Esophagus muscularis mucosa (tissue), 4 donors: ENCODE measurements at regions not wholly inside any gene's neighbourhood (a gene's known extent, or its start where the extent isn't known, plus 50 kb on each side); places are given as distances from the start of the nearest gene placed in this dataset.
"Not testable (repeated sequence)": the region's sequence is repeated elsewhere in the genome, so short reads cannot be mapped to it uniquely, and the experiment has no call there.

Experiments used
- DNase-seq: peaks from one replicate; pipeline ENCODE4 v3.0.0-alpha.2; 2017; ENCODE audit errors: extremely low spot score
- H3K27ac ChIP-seq, 4 donors: fragments of 200-600 bp; sonication (generic); replicated peaks in 1 of 4; 1 replicate in 3 of 4; 2 replicates in 1 of 4; pipeline ENCODE4 v1.5.1; 2016 to 2019; ENCODE audit warnings: mild to moderate bottlenecking in 1 of 4
- H3K27me3 ChIP-seq, 4 donors: fragments of 200-600 bp; sonication (generic); one replicate each; pipeline versions ENCODE4 v1.5.1 to v1.6.0; 2016 to 2019
- H3K36me3 ChIP-seq, 4 donors: fragments of 200-600 bp; sonication (generic); one replicate each; pipeline ENCODE4 v1.5.1; 2016 to 2019
- H3K4me1 ChIP-seq, 4 donors: fragments of 200-600 bp; sonication (generic); one replicate each; pipeline ENCODE4 v1.5.1; 2016 to 2019
- H3K4me3 ChIP-seq, 4 donors: fragments of 200-600 bp; sonication (generic); 1 replicate in 2 of 4; 2 replicates in 2 of 4; pipeline ENCODE4 v1.5.1; 2016 to 2019; ENCODE audit warnings: mild to moderate bottlenecking in 4 of 4, moderate library complexity in 1 of 4
- H3K9me3 ChIP-seq, 4 donors: fragments of 200-600 bp; sonication (generic); 1 replicate in 3 of 4; 2 replicates in 1 of 4; pipeline ENCODE4 v1.5.1; 2016 to 2019
- EP300 ChIP-seq: sonication (generic); formaldehyde crosslinking; IDR thresholded peaks from one replicate; pipeline ENCODE4 v1.6.1; 2017; ENCODE audit warnings: antibody characterized with exemption
- POLR2A ChIP-seq: fragments of 450-650 bp; IDR thresholded peaks from one replicate; pipeline ENCODE4 v1.6.1; 2017; ENCODE audit warnings: antibody characterized with exemption, moderate library complexity, mild to moderate bottlenecking, low read depth
- POLR2AphosphoS5 ChIP-seq, 2 donors: sonication (generic); formaldehyde crosslinking; IDR thresholded peaks; one replicate each; pipeline ENCODE4 v1.6.1; 2017; ENCODE audit warnings: antibody characterized with exemption in 2 of 2
- WGBS: methylation state at CpG from one replicate; pipeline ENCODE4 v1.1.5; 2018; 5-methylcytosine and 5-hydroxymethylcytosine counted together
- intact Hi-C: fragments of 100-400 bp; cut with DNase I; formaldehyde crosslinking; loops from one replicate; pipeline ENCODE4 v1.15.1; 2023
- TF ChIP-seq, protein P1 (sequence below), 3 experiments: fragments of 200-600 bp in 2 of 3; fragments of 450-650 bp in 1 of 3; sonication (generic) in 2 of 3; IDR thresholded peaks; one replicate each; pipeline ENCODE4 v1.5.1; 2017 to 2019; ENCODE audit warnings: antibody characterized with exemption in 3 of 3, mild to moderate bottlenecking in 2 of 3, moderate library complexity in 1 of 3

DNA sequence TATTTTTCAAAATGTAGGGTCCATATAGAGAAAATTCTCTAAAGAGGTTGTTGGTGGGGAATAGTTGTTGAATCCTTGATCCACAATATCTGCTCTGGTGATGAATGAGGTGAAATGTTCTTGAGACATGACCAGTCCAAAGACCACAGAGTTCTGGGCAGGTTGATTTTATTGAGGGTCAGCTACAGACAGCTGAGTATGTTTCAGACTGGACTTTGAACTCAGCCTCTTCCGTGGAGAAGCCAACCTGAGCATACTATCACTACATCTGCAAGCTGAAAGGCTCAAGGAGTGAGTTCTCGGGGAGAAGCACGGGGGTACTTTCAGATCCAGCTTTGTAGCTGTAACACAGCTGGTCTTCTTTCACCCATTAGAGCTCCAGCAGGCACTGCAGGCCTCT lies 168.4 kb upstream of the NPY2R start:
- no peak overlapping the region for H3K27ac ChIP-seq
- H3K4me3 ChIP-seq, result no peak overlapping the region
- intact Hi-C loops, result no loop called here
- WGBS, result 77% methylated on average over 3 of the region's 3 CpGs
- no peaks in the 10 kb centered on the region for H3K36me3 ChIP-seq
- H3K27me3 ChIP-seq, result no peaks in the 10 kb centered on the region
- H3K9me3 ChIP-seq, result no peaks in the 10 kb centered on the region
- no peaks in the 10 kb centered on the region for H3K4me1 ChIP-seq
- no peak for TF ChIP-seq EP300
- no peak for TF ChIP-seq POLR2A
- TF ChIP-seq, protein P1, sequence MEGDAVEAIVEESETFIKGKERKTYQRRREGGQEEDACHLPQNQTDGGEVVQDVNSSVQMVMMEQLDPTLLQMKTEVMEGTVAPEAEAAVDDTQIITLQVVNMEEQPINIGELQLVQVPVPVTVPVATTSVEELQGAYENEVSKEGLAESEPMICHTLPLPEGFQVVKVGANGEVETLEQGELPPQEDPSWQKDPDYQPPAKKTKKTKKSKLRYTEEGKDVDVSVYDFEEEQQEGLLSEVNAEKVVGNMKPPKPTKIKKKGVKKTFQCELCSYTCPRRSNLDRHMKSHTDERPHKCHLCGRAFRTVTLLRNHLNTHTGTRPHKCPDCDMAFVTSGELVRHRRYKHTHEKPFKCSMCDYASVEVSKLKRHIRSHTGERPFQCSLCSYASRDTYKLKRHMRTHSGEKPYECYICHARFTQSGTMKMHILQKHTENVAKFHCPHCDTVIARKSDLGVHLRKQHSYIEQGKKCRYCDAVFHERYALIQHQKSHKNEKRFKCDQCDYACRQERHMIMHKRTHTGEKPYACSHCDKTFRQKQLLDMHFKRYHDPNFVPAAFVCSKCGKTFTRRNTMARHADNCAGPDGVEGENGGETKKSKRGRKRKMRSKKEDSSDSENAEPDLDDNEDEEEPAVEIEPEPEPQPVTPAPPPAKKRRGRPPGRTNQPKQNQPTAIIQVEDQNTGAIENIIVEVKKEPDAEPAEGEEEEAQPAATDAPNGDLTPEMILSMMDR (IDR thresholded peaks at IDR 0.05), result no peak
- no peak for DNase-seq

DNA sequence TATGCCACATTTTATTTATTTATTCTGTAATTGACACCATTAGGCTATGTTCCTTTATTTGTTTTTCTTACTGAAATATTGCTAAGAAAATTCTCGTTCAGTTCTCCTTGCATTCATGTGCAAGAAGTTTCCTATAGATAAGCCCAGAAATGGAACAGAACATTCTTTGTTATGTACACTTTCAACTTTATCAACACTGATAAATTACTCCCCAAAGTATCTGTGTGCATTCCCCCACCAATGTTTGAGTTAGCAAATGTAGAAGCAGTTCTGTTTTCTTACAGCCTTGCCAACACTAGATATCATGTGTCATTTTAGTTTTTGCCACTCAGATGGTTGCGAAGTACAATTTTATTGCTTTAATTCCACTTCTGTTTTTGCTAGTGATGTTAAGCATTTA lies 166.4 kb upstream of the NPY2R start:
- intact Hi-C loops, result no loop called here

DNA sequence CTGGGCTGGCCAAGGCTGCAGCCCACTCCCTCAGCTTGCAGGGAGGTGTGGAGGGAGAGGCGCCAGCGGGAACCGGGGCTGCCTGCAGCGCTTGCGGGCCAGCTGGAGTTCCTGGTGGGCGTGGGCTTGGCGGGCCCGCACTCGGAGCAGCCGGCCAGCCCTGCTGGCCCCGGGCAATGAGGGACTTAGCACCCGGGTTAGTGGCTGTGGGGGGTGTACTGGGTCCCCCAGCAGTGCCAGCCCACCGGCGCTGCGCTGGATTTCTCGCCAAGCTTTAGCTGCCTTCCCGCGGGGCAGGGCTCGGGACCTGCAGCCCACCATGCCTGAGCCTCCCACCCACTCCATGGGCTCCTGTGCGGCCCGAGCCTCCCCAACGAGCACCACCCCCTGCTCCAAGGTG lies 164.2 kb upstream of the NPY2R start:
- H3K9me3 ChIP-seq, H3K27ac ChIP-seq, H3K4me1 ChIP-seq, DNase-seq, H3K27me3 ChIP-seq, intact Hi-C loops, H3K36me3 ChIP-seq, H3K4me3 ChIP-seq: not testable (repeated sequence)
- 96% methylated on average over 9 of the region's 22 CpGs for WGBS

More for the DNA sequence above, 166.4 kb upstream of the NPY2R start:
- no peaks in the 10 kb centered on the region for H3K4me1 ChIP-seq
- no peaks in the 10 kb centered on the region for H3K36me3 ChIP-seq
- TF ChIP-seq POLR2A (no peak), EP300 (no peak), POLR2AphosphoS5 (IDR thresholded peaks at IDR 0.05) (no peak)
- TF ChIP-seq, protein P1 (IDR thresholded peaks at IDR 0.05), result no peak
- 66% methylated on average over 2 of the region's 2 CpGs for WGBS
- no peaks in the 10 kb centered on the region for H3K9me3 ChIP-seq
- H3K27me3 ChIP-seq, result no peaks in the 10 kb centered on the region
- no peak overlapping the region for H3K27ac ChIP-seq
- no peak for DNase-seq
- no peak overlapping the region for H3K4me3 ChIP-seq

DNA sequence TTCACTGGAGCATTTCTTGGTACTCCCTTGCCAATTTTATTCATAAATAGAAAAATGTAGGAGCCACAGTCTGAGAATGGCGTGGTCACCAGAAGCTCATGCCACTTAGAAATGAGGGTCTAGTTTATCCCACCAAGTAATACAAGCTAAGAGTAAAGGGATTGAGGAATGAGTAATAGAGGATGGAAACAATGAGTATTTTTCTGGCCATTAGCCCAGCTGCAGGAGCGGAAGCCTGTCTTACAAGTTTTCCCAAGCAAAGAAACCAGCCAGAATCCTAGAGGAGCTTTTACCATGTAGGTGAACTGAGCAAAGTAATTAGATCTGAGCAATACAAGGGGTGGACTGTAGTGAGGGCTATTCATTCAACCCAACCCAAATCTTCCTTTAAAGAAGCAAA lies 160.7 kb upstream of the NPY2R start:
- Histone ChIP-seq H3K27me3 (no peaks in the 10 kb centered on the region), H3K4me3 (no peak overlapping the region), H3K4me1 (no peaks in the 10 kb centered on the region), H3K27ac (no peak overlapping the region), H3K36me3 (no peaks in the 10 kb centered on the region), H3K9me3 (peaks cover 0 to 9% (median 4%) of the 10 kb centered on the region in 4 donors)
- no peak for DNase-seq
- 74% methylated on average over 2 of the region's 2 CpGs for WGBS
- intact Hi-C loops, result no loop called here
- TF ChIP-seq EP300, result no peak
- TF ChIP-seq, protein P1 (IDR thresholded peaks at IDR 0.05), result no peak
- no peak for TF ChIP-seq POLR2A
- TF ChIP-seq POLR2AphosphoS5 (IDR thresholded peaks at IDR 0.05), result no peak

DNA sequence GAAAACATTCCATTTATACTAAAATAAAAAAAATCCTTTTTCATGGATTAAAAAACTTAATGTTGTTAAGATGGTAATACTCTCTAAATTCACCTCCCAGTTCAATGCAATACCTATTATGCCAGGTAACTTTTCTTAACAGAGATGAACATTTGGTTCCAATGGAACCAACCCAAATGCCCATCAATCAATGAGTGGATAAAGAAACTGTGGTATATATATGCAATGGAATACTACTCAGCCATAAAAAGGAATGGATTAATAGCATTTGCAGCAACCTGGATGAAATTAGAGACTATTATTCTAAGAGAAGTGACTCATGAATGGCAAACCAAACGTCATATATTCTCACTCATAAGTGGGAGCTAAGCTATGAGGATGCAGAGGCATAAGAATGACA lies 154.4 kb upstream of the NPY2R start:
- H3K4me1 ChIP-seq, DNase-seq, H3K27ac ChIP-seq, H3K36me3 ChIP-seq, H3K4me3 ChIP-seq, intact Hi-C loops, H3K9me3 ChIP-seq, H3K27me3 ChIP-seq: not testable (repeated sequence)
- WGBS, result 72% methylated on average over 1 of the region's 1 CpG

DNA sequence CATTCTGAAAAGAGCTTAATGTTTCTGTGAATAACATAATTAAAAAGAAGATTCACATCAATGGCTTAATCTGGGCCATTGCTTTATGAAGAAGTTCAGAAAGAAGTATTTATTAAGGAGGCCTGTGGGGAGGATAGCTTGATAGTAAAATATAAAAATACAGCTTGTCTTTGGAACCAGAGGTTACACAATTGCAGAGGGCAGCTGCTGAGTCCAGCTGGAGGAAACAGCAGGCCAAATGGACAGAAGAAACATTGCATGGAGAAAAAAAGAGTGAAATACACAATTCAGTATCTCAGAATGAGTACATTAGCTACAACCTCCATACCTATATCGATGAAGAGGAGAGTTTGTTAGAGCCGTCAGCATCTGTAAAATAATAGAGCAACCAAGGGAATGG lies 148.0 kb upstream of the NPY2R start:
- Histone ChIP-seq H3K36me3 (no peaks in the 10 kb centered on the region), H3K27ac (no peak overlapping the region), H3K9me3 (no peaks in the 10 kb centered on the region), H3K4me1 (no peaks in the 10 kb centered on the region), H3K4me3 (no peak overlapping the region), H3K27me3 (no peaks in the 10 kb centered on the region)
- 93% methylated on average over 2 of the region's 2 CpGs for WGBS
- TF ChIP-seq EP300, result no peak
- no peak for DNase-seq
- intact Hi-C loops, result no loop called here
